A673 (cell line): ENCODE measurements at regions not wholly inside any gene's neighbourhood (a gene's known extent, or its start where the extent isn't known, plus 50 kb on each side); places are given as distances from the start of the nearest gene placed in this dataset.

Experiments used
- BruUV-seq: library from RNA; stranded (reverse); fragments of 400-500 nt; replicated peaks from 2 replicates; lab custom pipeline; 2021; lab: Mats Ljungman, UMichigan
- CTCF ChIA-PET: fragments of 300-600 bp; sonication (Branson Sonifier 250); formaldehyde crosslinking; loops from one replicate; lab custom pipeline; 2022; ENCODE audit warnings: antibody characterized with exemption; lab: Charles Lee
- POLR2A ChIA-PET: fragments of 300-600 bp; sonication (Branson Sonifier 250); formaldehyde crosslinking; loops from one replicate; lab custom pipeline; 2022; ENCODE audit warnings: antibody characterized with exemption; ENCODE audit not compliant: low non-redundant PET; lab: Charles Lee
- DNase-seq: peaks from one replicate; pipeline ENCODE4 v3.0.0-alpha.2; 2015; ENCODE audit warnings: low spot score
- H3K27ac ChIP-seq: fragments of 200-600 bp; sonication (generic); 2 replicates; pipeline ENCODE4 v1.5.1; 2016; ENCODE audit warnings: mixed run types, low read depth, mild to moderate bottlenecking, mixed read lengths, antibody characterized with exemption, low read length; ENCODE audit not compliant: poor library complexity, severe bottlenecking
- H3K27me3 ChIP-seq: fragments of 200-600 bp; sonication (generic); replicated peaks from 2 replicates; pipeline ENCODE4 v1.6.1; 2017; ENCODE audit warnings: mixed run types, low read depth, mild to moderate bottlenecking, mixed read lengths, antibody characterized with exemption, low read length; ENCODE audit not compliant: insufficient read depth, poor library complexity
- H3K36me3 ChIP-seq: fragments of 200-600 bp; sonication (generic); 2 replicates; pipeline ENCODE4 v1.6.1; 2016; ENCODE audit warnings: mixed run types, mild to moderate bottlenecking, mixed read lengths, antibody characterized with exemption, low read length; ENCODE audit not compliant: insufficient read depth, poor library complexity, severe bottlenecking
- H3K4me1 ChIP-seq: fragments of 200-600 bp; sonication (generic); 2 replicates; pipeline ENCODE4 v1.6.1; 2017; ENCODE audit warnings: mixed run types, mild to moderate bottlenecking, mixed read lengths, antibody characterized with exemption, low read length; ENCODE audit not compliant: insufficient read depth, poor library complexity, severe bottlenecking
- H3K4me3 ChIP-seq: fragments of 200-600 bp; sonication (generic); 2 replicates; pipeline ENCODE4 v1.5.1; 2016; ENCODE audit warnings: low read depth, mixed run types, mild to moderate bottlenecking, mixed read lengths, low read length; ENCODE audit not compliant: poor library complexity, severe bottlenecking
- H3K9me3 ChIP-seq: fragments of 200-600 bp; sonication (generic); 2 replicates; pipeline ENCODE4 v1.6.1; 2016; ENCODE audit warnings: mixed run types, low read depth, mild to moderate bottlenecking, mixed read lengths, antibody characterized with exemption, low read length; ENCODE audit not compliant: poor library complexity, severe bottlenecking
- EZH2 ChIP-seq: fragments of 200-600 bp; sonication (generic); IDR thresholded peaks from 2 replicates; pipeline ENCODE4 v1.6.1; 2017; ENCODE audit warnings: borderline replicate concordance, low read depth, mild to moderate bottlenecking, mixed read lengths, antibody characterized with exemption, low read length; ENCODE audit not compliant: poor library complexity, severe bottlenecking
- intact Hi-C: fragments of 100-400 bp; cut with micrococcal nuclease; formaldehyde crosslinking; loops from one replicate; pipeline ENCODE4 v1.10.0; 2022; ENCODE audit not compliant: unreplicated experiment
- TF ChIP-seq, protein P1 (sequence below): fragments of 300-800, 200-600 bp; sonication (generic); conservative IDR thresholded peaks from 2 replicates; pipeline ENCODE4 v1.5.1; 2017; ENCODE audit warnings: low read depth, mild to moderate bottlenecking, antibody characterized with exemption, low read length, moderate library complexity, mixed read lengths

DNA sequence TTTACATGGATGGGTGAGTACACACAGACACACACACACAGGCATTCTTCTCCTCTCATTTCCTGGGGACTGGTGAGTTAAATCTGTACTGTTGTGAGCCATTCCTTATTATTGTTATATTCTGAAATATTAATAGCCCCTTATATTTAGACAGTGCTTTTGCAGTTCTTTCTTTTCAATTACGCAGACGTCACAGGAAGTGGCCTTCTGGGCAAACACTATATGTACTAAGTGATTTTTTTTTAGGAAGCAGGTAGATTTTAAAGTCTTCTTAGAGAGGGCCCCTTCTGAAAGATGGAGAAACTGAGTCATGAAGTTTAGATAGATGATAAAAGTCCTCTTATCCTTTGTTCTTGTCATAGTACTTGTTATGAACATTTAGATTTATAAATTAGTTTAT lies 1213.6 kb downstream of the VRK1 start:
- CTCF ChIA-PET, result no interaction called here
- TF ChIP-seq, protein P1, sequence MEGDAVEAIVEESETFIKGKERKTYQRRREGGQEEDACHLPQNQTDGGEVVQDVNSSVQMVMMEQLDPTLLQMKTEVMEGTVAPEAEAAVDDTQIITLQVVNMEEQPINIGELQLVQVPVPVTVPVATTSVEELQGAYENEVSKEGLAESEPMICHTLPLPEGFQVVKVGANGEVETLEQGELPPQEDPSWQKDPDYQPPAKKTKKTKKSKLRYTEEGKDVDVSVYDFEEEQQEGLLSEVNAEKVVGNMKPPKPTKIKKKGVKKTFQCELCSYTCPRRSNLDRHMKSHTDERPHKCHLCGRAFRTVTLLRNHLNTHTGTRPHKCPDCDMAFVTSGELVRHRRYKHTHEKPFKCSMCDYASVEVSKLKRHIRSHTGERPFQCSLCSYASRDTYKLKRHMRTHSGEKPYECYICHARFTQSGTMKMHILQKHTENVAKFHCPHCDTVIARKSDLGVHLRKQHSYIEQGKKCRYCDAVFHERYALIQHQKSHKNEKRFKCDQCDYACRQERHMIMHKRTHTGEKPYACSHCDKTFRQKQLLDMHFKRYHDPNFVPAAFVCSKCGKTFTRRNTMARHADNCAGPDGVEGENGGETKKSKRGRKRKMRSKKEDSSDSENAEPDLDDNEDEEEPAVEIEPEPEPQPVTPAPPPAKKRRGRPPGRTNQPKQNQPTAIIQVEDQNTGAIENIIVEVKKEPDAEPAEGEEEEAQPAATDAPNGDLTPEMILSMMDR, result no peak
- TF ChIP-seq EZH2, result no peak
- BruUV-seq, result no TSS peak
- intact Hi-C loops, result no loop called here
- Histone ChIP-seq H3K9me3 (no peaks in the 10 kb centered on the region), H3K4me3 (no peak overlapping the region), H3K27me3 (no peaks in the 10 kb centered on the region), H3K4me1 (no peaks in the 10 kb centered on the region), H3K27ac (no peak overlapping the region), H3K36me3 (no peaks in the 10 kb centered on the region)
- DNase-seq, result no peak
- POLR2A ChIA-PET, result interaction anchor here (0.7 kb wide), 1 partner anchor 20 kb away, joined by 3 read pairs; no protein-coding TSS in a partner anchor

DNA sequence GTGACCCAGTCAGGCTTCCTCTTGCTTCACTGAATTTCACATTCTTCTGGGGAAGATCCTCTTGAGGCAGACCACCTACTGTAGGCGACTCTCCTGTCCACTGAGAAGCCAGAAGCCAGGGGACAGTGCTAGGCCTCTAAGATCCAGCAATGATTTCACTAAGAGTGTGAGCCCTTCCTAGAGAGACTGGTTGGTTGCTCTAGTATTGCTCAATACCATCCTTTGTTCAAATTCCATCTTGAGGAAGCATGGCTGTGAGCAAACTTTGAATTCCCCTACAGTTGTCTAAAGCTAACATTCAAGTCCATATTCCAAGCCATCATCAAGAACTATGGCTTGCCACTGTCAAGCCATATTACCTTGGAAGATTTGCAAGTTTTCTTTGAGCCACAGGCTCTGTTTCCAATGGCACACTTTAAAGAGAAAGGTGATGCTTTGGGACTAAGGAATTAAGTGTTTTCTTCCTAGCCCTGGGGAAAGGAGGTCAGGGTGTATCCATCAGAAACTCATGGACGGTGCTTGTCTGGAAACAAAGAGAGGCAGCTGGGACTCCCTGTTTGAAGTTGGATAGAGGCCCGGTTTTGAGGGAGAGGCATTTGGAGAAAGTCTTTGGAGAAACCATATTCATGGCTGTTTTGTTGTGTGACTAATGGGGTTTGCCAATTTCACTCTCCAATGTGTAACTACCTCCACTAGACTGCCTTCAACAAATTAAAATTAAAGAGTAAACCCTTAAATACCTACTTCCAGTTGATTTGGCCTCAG lies 1217.9 kb downstream of the VRK1 start:
- no peaks in the 10 kb centered on the region for H3K36me3 ChIP-seq
- no peaks in the 10 kb centered on the region for H3K27me3 ChIP-seq
- no TSS peak for BruUV-seq
- H3K4me3 ChIP-seq, result no peak overlapping the region
- DNase-seq, result no peak
- POLR2A ChIA-PET, result no interaction called here
- no peak for TF ChIP-seq EZH2
- TF ChIP-seq, protein P1, result no peak
- no peaks in the 10 kb centered on the region for H3K4me1 ChIP-seq
- no peak overlapping the region for H3K27ac ChIP-seq
- intact Hi-C loops, result no loop called here
- H3K9me3 ChIP-seq, result no peaks in the 10 kb centered on the region
- CTCF ChIA-PET, result no interaction called here

DNA sequence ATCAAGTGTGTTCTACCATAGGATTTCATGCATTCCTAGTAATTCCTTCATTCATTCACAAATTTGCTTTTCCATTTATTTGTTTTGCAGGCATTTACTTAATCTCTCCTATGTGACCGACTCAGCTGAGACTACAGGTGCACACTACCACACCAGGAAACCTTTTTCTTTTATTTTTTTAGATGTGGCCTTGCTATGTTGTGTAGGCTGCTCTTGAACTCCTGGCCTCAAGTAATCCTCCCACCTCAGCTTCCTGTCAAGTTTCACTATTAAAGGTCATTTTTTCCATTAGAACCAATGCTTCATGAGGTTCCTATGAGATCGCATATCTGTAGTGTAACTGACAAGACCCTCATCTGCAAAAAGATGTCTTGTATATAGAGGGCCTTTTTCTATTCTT lies 1218.7 kb downstream of the VRK1 start:
- ChIA-PET POLR2A (no interaction called here), CTCF (no interaction called here)
- no peak for DNase-seq
- TF ChIP-seq, protein P1, result no peak
- no peak for TF ChIP-seq EZH2
- no TSS peak for BruUV-seq
- Histone ChIP-seq H3K4me1 (no peaks in the 10 kb centered on the region), H3K9me3 (no peaks in the 10 kb centered on the region), H3K27me3 (no peaks in the 10 kb centered on the region), H3K27ac (no peak overlapping the region), H3K4me3 (no peak overlapping the region), H3K36me3 (no peaks in the 10 kb centered on the region)
- intact Hi-C loops, result no loop called here
